Testis (tissue), 2 donors: ENCODE measurements at regions not wholly inside any gene's neighbourhood (a gene's known extent, or its start where the extent isn't known, plus 50 kb on each side); places are given as distances from the start of the nearest gene placed in this dataset.

ENCODE experiments used
- POLR2A ChIP-seq: fragments of 450-650 bp; IDR thresholded peaks from one replicate; pipeline ENCODE4 v1.6.1; 2017; ENCODE audit warnings: antibody characterized with exemption, mild to moderate bottlenecking, moderate library complexity
- TF ChIP-seq, protein P1 (sequence below), 3 experiments: fragments of 450-650 bp in 2 of 3; fragments of 200-600 bp in 1 of 3; sonication (generic) in 1 of 3; IDR thresholded peaks; one replicate each; pipeline ENCODE4 v1.5.1; 2016 to 2019; ENCODE audit warnings: antibody characterized with exemption in 3 of 3, mild to moderate bottlenecking in 2 of 3, moderate library complexity in 1 of 3

GRCh38 chr1:227397354-227397978 lies 79.2 kb upstream of the CDC42BPA start:
- TF ChIP-seq, protein P1, sequence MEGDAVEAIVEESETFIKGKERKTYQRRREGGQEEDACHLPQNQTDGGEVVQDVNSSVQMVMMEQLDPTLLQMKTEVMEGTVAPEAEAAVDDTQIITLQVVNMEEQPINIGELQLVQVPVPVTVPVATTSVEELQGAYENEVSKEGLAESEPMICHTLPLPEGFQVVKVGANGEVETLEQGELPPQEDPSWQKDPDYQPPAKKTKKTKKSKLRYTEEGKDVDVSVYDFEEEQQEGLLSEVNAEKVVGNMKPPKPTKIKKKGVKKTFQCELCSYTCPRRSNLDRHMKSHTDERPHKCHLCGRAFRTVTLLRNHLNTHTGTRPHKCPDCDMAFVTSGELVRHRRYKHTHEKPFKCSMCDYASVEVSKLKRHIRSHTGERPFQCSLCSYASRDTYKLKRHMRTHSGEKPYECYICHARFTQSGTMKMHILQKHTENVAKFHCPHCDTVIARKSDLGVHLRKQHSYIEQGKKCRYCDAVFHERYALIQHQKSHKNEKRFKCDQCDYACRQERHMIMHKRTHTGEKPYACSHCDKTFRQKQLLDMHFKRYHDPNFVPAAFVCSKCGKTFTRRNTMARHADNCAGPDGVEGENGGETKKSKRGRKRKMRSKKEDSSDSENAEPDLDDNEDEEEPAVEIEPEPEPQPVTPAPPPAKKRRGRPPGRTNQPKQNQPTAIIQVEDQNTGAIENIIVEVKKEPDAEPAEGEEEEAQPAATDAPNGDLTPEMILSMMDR (IDR thresholded peaks at IDR 0.05), result no peak
- TF ChIP-seq POLR2A, result no peak
